ENCODE measurements at regions not wholly inside any gene's neighbourhood (a gene's known extent, or its start where the extent isn't known, plus 50 kb on each side); places are given as distances from the start of the nearest gene placed in this dataset.

DNA sequence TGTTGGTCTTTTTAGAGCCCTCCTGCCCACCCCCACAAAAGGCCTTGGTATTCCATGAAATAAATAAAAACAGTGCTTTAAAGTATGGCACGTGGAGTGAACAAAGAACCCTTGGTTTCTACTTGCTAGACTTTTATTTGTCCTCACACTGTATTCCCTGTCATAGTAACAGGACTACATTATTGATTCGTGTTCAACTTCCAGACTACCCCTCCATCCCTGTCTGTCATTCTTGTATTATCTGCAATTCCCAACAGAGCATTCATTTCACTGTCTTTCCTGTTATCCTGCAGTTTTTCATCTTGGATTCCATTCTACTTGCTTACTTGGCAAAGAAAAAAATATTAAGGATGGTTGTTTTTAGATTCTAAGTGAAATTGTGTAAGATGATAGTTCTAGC, 307.4 kb upstream of the CNR1 start:
- TF ChIP-seq, protein P1, sequence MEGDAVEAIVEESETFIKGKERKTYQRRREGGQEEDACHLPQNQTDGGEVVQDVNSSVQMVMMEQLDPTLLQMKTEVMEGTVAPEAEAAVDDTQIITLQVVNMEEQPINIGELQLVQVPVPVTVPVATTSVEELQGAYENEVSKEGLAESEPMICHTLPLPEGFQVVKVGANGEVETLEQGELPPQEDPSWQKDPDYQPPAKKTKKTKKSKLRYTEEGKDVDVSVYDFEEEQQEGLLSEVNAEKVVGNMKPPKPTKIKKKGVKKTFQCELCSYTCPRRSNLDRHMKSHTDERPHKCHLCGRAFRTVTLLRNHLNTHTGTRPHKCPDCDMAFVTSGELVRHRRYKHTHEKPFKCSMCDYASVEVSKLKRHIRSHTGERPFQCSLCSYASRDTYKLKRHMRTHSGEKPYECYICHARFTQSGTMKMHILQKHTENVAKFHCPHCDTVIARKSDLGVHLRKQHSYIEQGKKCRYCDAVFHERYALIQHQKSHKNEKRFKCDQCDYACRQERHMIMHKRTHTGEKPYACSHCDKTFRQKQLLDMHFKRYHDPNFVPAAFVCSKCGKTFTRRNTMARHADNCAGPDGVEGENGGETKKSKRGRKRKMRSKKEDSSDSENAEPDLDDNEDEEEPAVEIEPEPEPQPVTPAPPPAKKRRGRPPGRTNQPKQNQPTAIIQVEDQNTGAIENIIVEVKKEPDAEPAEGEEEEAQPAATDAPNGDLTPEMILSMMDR (optimal IDR thresholded peaks at IDR 0.05 in 1 of 3, IDR thresholded peaks at IDR 0.05 in 1 of 3, conservative IDR thresholded peaks at IDR 0.05 in 1 of 3; ENCODE audit: extremely low read depth in 1 of 3, insufficient read depth in 2 of 3, low read length in 3 of 3) = no peak
- TF ChIP-seq EZH2 (IDR thresholded peaks at IDR 0.05; ENCODE audit: low read length) = no peak
